CD4-positive, alpha-beta T cell treated with Interleukin-4 for 1 hour (primary cell): ENCODE measurements at regions not wholly inside any gene's neighbourhood (a gene's known extent, or its start where the extent isn't known, plus 50 kb on each side); places are given as distances from the start of the nearest gene placed in this dataset.
A peak's percentile ranks its signal among the peaks of the same experiment; 100 is the strongest.

Source experiments
- DNase-seq, 2 donors: peaks; one replicate each; pipeline ENCODE4 v3.0.0-alpha.2; 2020 to 2022

DNA sequence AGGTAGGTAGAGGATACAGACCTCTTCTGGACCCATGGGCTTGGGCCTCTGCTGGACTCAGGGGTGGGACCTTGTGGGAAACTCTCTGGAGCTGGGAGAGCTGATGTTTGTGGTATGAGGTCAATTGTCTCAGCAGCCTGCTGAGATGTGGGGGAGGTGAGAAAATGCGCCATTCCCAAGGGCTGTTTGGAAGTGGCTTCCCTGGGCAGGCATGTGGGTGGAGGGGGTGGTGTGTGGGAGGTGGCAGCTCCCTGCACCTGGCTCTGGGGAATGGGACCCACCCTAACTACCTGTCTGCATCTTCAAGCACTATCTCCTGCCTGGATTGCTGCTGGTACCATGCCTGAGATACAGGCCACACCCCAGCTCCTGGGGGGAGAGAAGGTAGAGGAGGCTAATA lies 97.4 kb upstream of the THY1 start:
- no peak for DNase-seq

- DNase-seq, result no peak
Observed at GRCh38 chr11:119519796-119520195, 96.8 kb upstream of the THY1 start.

GRCh38 chr11:119518746-119519730 lies 96.1 kb upstream of the THY1 start:
- no peak for DNase-seq

DNA sequence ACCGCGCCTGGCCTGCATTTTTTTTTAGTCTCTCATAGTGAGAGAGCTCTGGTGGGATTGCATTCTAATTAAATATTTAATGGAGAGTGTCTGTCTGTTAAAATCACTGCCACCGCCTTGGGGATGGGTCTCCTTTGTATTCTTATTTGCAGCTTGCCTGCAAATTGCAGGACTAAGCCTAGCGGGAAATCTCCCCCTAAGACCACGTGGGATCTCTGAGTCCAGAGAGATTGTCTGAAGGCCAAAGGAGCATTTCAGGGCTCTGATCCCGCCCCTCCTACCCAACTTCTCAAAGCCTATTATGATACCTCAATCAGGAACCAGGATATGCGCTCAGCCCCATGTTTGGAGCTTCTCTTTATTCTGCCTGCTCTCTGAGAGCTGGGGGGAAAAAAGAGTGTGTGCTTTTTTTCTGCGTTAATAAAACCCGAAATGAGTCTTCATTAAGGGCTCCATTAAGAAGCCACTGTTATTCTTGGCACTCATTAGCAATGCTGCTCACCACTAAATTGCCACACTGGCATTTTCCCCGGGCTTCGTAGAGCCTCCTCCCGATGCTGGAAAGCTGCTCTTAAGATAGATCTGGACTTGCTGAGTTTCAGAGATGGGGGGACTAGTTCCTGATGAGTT lies 92.9 kb upstream of the THY1 start:
- no peak for DNase-seq

DNA sequence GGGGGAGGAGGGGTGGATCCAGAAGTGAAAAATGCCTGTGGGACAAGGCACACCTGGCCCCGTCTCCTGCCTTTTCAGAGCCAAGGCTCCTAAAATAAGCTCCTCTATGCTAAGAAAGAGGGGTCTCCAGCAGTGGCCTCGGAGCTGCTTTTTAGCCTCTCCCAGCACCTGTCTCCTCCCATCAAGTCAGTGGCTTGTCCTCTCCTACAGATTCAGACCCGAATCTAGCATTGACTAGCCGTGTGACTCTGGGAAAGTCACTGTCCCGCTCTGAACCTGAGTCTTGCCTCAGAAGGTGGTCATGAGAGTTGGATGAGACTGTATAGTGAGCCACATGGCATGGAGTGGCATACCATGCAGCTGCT lies 90.8 kb upstream of the THY1 start:
- no peak for DNase-seq

GRCh38 chr11:119513131-119513805 lies 90.3 kb upstream of the THY1 start:
- DNase-seq, result no peak

DNA sequence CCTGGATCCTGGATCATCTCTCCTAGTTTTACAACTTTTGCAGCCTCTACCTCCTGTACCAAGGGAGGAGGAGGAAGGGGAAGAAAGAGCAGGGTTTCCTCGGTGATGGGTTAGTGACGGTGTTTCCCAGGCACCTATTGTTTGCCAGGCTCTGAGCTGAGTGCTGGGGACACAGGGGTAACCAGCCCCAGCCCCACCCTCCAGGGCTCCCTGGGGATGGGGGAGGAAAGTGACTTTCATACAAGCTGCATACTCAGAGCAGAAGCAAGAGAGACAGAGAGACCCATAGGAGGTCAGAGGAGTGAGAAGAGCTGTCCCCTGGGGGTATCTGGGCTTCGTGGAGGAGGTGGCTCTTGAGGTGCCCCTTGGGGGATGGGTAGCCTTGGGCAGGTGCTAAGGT lies 89.4 kb upstream of the THY1 start:
- peak in 1 of 2 donors; percentile 21 for DNase-seq

GRCh38 chr11:119511614-119512306 lies 88.8 kb upstream of the THY1 start:
- DNase-seq, result no peak

- peak; percentile 39 to 81 for DNase-seq
Observed at GRCh38 chr11:119509969-119510401, 87.0 kb upstream of the THY1 start.

DNA sequence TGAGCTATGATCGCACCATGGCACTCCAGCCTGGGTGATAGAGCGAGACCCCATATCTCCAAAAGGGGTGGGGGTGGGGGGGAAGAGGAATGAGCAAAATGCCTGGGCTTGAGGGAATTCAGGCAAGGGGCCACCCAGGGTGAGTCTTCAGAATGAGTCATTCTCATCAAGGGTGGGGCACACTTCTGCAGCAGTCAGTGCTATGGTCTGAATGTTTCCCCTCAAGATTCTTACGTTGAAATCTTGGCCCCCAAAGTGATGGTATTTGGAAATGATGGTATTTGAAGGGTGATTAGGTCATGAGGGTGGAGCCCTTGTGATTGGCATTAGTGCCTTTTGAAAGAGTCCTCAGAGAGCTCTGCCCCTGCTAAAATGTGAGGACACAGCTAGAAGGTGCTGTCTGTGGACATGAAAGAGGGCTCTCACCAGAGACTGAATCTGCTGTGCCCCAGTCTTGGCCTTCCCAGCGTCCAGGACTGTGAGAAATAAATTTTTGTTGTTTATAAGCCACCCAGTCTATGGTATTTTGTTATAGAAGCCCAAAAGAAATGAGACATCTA lies 86.4 kb upstream of the THY1 start:
- peak in 1 of 2 donors; percentile 38 for DNase-seq

DNA sequence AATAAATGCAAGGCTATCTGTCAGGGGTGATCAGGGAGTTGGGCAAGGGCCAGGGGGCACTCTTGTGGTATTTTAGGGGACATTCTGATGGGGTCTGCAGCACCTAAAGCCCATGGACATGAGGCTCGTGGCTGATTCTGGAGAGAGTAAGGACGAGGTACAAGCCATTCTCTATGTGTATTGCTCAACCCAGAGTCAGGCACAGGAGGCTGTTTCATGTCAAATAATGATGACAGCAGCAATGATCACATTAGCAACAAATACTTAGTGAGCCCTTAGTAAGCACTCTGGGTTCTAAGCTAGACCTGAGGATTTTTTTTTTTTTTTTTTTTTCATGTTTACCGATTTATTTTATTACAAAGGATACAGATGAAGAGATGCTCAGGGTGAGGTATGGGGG lies 83.5 kb upstream of the THY1 start:
- DNase-seq, result no peak

- peak in 1 of 2 donors; percentile 19 for DNase-seq
Observed at GRCh38 chr11:119505861-119506260, 82.9 kb upstream of the THY1 start.

DNA sequence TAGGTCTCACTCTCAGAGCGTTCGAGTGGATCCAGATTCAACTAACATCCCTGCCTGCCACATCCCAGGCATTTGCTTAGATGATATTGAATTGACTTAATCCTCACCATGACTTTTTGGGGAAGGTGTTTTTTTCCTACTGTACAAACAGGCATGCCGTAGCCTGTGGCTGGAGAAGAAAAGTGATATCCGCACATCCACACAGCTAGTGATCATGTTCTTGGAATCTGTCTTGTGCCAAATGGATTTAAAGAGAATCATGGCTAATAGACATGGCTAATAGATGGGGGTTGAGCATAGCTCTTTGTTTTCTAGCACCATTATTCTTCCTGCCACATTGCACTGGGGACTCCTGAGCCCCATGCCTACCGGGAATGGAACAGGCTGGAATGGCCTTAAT lies 82.1 kb upstream of the THY1 start:
- no peak for DNase-seq

DNA sequence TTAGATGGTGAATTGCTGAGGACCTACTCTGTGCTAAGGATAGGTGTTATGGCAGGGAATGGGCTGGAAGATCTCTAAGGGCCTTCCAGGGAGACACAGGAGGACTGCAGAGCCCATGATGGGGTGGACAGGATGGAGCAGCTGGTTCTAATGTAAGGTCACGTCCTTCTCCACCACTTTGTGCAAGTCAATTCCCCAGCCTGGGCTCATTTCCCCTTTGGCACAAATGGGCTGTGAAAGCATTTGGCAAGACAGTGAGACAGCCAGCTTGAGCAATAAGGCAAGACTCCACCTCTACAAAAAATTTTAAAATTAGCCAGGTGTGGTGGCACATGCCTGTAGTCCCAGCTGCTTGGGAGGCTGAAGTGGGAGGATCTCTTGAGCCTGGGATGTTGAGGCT lies 81.4 kb upstream of the THY1 start:
- DNase-seq, result no peak

GRCh38 chr11:119501777-119502405 lies 78.9 kb upstream of the THY1 start:
- DNase-seq, result no peak

- DNase-seq, result no peak
Observed at GRCh38 chr11:119497717-119498116, 74.7 kb upstream of the THY1 start.

DNA sequence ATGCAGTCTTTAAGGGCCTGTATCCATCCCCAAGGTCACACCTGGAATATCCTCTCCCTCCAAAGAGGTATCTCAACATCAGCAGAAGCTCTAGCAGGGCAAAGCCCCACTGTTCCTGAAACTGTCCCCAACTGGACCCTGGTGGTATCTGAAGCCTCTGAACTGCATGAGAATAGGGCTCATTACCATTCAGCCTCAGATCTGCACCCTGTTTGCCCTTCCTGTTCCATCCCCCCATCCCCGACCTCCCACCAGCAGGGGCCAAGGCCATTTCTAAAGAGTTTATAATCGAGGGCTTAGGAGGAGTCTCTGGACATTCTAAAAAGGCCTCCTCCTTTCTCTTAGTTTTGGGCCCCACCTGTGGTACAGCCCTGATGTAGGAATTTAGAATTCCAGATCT lies 74.0 kb upstream of the THY1 start:
- DNase-seq, result no peak

GRCh38 chr11:119496469-119496868 lies 73.5 kb upstream of the THY1 start:
- no peak for DNase-seq

DNA sequence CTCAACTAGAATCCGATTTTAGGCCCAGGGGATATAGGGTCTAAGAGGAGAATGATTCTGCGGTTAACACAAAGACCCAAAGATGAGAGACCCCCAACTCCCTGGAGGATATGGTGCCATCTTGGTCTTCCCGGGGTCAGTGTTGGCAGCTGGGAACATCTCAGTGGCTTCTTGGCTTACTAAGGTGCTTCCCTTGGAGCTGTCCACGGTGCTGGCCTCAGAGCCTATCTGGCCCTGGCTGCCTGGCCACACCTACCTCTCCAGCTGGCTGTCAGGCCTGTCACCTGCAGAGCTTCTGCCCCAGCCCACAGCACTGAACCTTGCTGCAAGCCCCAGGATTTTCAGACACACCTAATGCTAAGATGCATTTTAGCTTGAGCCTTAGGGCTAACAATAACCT lies 70.7 kb upstream of the THY1 start:
- DNase-seq, result no peak

DNA sequence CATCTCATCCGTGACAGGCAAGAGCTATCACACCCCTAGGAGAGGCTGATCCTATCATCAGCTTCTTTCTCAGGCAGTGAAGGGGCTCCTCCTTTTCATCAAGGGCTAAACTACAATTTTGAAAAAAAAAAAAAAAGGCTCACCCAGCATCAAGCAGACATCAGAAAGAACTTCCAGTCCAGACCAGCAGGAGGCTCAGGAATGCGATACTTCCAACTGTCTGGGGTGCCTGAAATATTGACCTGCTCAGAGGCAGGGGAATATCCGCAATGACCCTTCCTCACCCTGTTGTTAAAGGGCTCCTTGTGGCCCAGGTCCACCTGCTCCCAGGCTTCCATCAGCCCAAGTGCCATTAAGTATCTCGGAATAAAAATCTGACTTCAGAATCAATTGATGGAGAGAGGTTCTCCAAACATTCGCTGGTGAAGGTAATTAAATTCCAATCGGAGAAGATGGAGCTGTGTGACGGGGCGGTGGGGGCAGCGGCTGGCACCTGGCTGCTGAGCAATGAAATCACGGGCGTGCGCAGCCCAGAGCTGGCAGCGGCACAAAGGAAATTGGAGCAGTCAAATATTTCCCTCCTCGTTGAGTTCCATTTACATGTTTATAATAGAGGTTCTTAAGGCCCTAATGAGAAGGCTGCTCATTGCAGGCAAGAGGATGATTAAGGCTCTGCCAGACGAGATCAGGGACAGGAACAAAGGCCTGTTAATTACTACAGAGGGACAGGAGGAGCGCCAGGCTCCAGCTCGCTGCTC lies 69.0 kb upstream of the THY1 start:
- no peak for DNase-seq

DNA sequence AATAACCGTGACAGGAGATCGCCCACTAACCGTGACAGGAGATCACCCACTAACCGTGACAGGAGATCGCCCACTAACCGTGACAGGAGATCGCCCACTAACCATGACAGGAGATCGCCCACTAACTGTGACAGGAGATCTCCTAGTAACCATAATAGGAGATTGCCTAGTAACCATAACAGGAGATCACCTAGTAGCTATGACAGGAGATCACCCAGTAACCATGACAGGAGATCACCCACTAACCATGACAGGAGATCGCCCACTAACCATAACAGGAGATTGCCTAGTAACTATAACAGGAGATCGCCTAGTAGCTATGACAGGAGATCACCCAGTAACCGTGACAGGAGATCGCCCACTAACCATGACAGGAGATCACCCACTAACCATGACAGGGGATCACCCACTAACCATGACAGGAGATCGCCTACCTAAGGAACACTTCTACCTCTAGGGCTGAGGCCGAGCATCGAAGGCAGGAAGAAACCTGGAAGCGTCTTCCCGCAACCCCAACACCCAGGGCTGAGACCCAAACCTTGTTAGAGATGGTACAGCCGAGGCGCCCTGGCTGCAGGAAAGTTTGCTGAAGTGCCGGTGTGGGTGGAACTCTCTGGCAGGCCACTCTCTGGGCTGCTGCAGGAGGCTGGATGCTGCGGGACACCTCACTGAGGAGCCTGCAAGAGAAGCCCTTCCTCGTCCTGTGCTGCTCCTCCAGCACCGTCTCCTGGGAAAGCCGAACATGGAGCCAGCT lies 67.5 kb upstream of the THY1 start:
- no peak for DNase-seq
